NCI-H524 treated with DMSO at 0.1 percent for 48 hours (cell line): ENCODE measurements at regions not wholly inside any gene's neighbourhood (a gene's known extent, or its start where the extent isn't known, plus 50 kb on each side); places are given as distances from the start of the nearest gene placed in this dataset.

Experiments used
- DNase-seq: peaks from one replicate; lab custom pipeline; 2025; lab: John Stamatoyannopoulos, UW

DNA sequence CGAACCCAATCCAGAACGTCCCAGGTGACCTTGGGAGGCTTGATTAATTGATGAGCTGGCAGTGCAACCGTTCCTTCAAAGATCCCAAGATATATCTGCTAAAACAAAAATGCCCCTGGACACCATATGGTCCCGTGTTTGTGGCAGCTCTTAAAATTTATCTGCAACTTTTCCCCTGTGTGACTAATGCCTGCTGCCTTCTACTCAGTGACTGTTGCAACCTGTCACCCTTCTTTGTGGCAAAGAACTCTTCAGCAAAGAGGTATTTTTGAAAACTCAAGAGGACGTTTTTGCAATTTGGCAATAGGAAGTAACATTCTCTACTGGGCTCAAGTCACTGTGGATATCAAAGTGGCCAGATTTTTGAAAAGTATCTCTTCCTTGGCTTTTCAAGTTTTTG lies 75.8 kb upstream of the SOD3 start:
- no peak for DNase-seq

DNA sequence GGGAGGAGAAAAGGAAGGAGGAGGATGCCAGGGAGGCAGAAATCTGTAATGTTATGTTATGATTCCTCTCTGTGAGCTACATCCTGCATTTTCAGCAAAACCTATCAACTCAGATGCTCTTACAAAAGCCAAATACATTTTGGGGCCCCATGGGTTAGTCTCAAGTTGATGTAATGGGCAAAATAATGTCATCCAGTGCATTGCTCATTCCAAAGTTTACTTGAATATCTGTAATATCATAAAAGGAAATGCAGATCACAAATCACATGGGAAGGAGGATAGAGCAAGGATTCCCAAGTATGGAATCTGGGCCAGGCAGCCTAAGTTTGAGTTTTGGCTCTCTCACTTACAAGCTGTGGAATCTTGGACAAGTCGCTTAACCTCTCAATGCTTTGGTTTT lies 74.9 kb upstream of the SOD3 start:
- no peak for DNase-seq

DNA sequence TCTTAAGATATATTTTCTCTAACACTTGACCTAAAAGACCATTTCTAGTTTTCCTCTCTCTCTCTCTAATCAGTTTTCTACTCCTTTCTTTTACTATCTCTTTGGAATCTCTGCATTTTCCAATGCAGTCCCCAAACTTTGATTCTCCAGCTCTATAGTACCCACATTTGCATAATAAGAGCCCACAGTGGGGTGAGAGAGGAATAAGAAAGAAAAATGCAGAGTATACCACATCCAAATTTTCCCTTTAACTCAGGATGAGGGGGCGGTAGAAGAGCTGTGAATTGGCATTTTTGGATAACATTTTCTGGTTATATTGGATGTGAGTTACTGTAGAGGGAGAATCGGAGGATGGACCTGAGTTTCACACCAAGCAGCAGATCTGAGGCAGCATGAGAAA lies 74.4 kb upstream of the SOD3 start:
- DNase-seq, result no peak

GRCh38 chr4:24722026-24722568 lies 73.3 kb upstream of the SOD3 start:
- no peak for DNase-seq

DNA sequence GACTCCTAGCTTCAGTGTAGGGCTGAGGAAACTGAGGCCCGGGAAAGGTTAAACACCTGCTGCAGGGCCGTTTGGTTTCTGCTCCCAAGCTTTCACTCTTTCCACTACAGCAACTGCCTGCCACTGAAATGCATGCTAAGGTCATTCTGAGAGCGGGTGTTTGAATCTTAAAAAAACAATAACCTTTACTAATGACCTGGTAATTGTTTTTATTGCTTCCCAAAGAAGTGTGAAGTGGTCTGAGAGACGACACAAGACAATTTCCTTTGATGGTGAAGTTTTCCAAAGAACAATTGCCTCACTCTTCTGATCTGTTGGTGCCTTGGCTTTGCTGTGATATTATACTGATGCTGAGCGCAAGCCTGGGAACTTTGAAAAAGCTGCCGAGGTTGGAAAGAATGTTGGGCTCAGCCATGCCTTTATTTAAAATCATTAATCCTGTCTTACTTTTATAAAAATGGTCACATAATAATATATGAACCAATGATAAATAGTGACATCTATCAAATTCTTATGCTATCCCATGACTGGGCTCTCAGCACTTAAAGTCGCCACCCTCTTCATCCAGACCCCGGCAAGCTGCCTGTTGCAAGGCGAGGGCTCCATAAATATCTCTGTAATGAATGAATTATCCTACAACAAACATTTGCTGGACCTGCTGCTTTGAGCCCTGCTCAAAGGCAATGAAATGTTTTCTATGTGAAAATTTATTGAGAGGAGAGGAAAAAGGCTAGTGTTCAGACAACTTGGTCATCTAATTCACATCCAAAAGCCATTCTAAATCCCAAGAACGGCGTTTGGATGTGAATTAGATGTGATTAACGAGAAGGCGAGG lies 67.8 kb upstream of the SOD3 start:
- no peak for DNase-seq

DNA sequence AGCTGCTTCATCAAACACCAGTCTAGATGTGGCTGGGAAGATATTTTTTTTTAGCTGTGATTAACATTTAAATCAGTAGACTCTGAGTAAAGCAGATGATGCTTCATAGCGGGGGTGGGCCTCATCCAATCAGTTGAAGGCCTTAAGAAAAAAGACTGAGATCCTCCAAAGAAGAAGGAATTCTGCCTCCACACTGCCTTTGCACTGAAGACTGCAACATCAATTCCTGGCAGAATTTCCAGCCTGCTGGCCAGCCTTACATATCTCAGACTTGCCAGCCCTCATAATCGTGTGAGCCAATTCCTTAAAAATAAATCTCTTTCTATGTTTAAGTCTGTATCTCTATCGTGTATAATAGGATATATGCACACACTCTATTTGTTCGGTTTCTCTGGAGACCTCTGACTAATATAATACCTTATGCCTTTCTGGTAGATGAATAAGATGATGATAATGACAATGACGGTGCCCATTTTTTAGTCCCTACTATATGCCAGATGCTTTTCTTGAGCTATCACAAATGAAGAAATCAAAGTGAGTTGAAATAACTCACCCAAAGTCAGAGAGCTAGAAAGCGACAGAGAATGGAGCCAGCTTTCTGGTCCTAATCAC lies 66.1 kb upstream of the SOD3 start:
- DNase-seq, result no peak

DNA sequence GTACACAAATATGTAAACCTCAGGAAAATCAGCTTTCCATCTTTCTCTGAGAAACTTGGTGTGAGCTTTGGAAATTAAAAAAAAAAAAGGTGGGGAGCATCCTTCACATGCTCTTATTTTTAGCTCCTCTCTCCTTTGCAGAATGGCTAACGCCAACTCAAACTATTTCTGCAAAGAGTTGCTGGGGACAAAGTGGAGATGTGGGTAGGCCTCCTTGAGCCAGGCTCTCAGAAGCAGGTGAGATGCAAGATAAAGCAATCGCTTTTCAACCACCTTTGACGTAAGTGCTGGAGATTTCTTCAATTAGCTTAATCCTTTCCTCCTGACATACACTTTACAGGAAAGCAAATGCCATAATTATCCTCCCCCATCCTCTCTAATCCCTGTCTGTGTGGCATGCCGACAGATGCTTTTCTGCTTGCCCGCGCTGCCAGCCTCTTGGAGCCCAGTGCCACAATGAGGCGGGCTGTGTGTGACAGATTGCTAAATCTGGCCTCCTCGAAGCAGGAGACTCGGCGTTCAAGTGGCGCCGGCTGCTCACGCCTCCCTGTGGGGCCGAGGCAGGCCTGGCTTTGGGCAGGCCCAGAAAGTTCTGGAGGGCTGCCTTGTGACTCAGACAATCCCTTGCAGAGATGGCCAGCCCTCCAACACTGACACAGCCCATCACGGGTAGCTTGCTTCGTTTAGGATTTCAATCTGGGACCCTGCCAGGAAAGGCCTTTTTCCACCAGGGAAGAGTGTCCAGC lies 64.9 kb upstream of the SOD3 start:
- peak; percentile 98 for DNase-seq

DNA sequence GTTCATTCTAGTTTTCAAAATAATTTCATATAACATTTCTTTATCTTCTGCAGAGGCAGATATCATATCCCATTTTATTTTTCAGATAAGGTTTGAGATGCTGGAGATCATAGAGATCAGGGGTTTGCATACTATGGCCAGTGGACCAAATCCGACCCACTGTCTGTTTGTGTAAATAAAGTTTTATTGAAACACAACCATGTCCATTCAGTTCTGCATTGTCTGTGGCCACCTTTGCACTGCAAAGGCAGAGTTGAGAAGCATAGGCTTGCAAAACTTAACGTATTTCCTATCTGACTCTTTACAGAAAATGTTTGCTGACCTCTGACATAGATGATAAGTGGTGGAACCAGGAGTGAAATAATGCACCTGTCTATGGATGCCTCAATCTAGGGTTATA lies 63.9 kb upstream of the SOD3 start:
- no peak for DNase-seq

GRCh38 chr4:24734511-24734910 lies 60.9 kb upstream of the SOD3 start:
- DNase-seq, result no peak

GRCh38 chr4:24736066-24736465 lies 59.3 kb upstream of the SOD3 start:
- DNase-seq, result peak; percentile 13

- DNase-seq, result no peak
Measured at GRCh38 chr4:24741910-24742309, 53.5 kb upstream of the SOD3 start.

DNA sequence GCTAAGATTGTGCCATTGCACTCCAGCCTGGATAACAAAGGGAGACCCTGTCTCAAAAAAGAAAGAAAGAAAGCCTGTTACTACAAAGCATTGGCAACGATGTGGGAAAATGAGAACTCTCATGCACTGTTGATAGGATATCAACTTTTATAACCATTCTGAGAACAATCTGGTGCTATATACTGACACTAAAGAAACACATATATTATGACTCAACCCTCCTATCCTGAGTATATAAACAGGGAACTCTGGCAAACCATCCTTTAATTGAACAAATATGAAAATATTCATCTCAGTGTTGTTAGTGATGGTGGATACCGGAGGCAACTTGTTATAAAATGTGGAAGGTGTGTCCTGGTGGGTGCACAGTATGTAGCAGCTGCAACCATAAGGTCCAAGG lies 53.0 kb upstream of the SOD3 start:
- no peak for DNase-seq

DNA sequence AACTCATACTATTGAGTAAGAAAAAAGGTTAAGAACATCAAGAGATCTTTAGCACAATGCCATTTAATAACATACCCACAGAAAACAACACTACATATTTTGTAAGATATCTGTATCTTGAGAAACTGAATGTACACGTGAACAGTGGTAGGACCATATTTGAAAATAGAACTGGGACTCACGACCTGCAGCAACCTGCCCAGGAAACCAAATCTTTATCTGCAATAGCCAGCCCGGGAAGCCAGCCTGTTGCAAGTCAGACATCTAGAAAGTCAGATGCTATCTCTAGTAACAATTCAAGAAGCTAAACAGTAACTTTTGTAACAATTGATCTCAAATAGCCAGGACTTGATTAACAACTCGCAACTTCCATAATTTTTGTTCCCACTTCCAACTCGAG lies 52.6 kb upstream of the SOD3 start:
- no peak for DNase-seq

- no peak for DNase-seq
Measured at GRCh38 chr4:24743206-24743605, 52.2 kb upstream of the SOD3 start.

GRCh38 chr4:24743927-24744326 lies 51.4 kb upstream of the SOD3 start:
- no peak for DNase-seq

GRCh38 chr4:24745172-24745895 lies 50.0 kb upstream of the SOD3 start:
- no peak for DNase-seq
